ENCODE measurements at regions not wholly inside any gene's neighbourhood (a gene's known extent, or its start where the extent isn't known, plus 50 kb on each side); places are given as distances from the start of the nearest gene placed in this dataset.

GRCh38 chr10:22821501-22821900 lies 106.4 kb upstream of the ARMC3 start:
- no peak for TF ChIP-seq ESRRA (CRISPR knock-in tag; IDR thresholded peaks at IDR 0.05; ENCODE audit: borderline replicate concordance)
- no peak for TF ChIP-seq CTCF (IDR thresholded peaks at IDR 0.05)
- TF ChIP-seq ZNF138 (CRISPR knock-in tag; conservative IDR thresholded peaks at IDR 0.05), result no peak
- no peak for TF ChIP-seq IRF2 (CRISPR knock-in tag; IDR thresholded peaks at IDR 0.05; ENCODE audit: borderline replicate concordance, low read depth)
- no peak for TF ChIP-seq ZSCAN18 (CRISPR knock-in tag; IDR thresholded peaks at IDR 0.05)
- no peak for TF ChIP-seq SP1 (CRISPR knock-in tag; conservative IDR thresholded peaks at IDR 0.05)
- TF ChIP-seq FOXJ3 (CRISPR knock-in tag; IDR thresholded peaks at IDR 0.05; ENCODE audit: borderline replicate concordance), result no peak
- no peak for TF ChIP-seq NR2C2 (CRISPR knock-in tag; IDR thresholded peaks at IDR 0.05)
- TF ChIP-seq ZNF121 (CRISPR knock-in tag; IDR thresholded peaks at IDR 0.05), result no peak
- no peak for TF ChIP-seq NFYB (CRISPR knock-in tag; conservative IDR thresholded peaks at IDR 0.05; ENCODE audit: low read depth)
